Retinal pigment epithelial cell (primary cell): ENCODE measurements at regions not wholly inside any gene's neighbourhood (a gene's known extent, or its start where the extent isn't known, plus 50 kb on each side); places are given as distances from the start of the nearest gene placed in this dataset.

Experiments
- DNase-seq: peaks from one replicate; pipeline ENCODE4 v3.0.0-alpha.2; 2010; ENCODE audit warnings: low read depth
- H3K4me3 ChIP-seq: 2 replicates; pipeline ENCODE4 v1.5.1; 2011; ENCODE audit warnings: mild to moderate bottlenecking, low read length, control low read depth, moderate library complexity
- TF ChIP-seq, protein P1 (sequence below): conservative IDR thresholded peaks from 2 replicates; pipeline ENCODE4 v1.5.1; 2011; ENCODE audit warnings: low read depth, low read length, control low read depth, inconsistent platforms

GRCh38 chr4:36508394-36508793, 227.0 kb downstream of the DTHD1 start:
- no peak for DNase-seq
- H3K4me3 ChIP-seq: no peak overlapping the region
- TF ChIP-seq, protein P1, sequence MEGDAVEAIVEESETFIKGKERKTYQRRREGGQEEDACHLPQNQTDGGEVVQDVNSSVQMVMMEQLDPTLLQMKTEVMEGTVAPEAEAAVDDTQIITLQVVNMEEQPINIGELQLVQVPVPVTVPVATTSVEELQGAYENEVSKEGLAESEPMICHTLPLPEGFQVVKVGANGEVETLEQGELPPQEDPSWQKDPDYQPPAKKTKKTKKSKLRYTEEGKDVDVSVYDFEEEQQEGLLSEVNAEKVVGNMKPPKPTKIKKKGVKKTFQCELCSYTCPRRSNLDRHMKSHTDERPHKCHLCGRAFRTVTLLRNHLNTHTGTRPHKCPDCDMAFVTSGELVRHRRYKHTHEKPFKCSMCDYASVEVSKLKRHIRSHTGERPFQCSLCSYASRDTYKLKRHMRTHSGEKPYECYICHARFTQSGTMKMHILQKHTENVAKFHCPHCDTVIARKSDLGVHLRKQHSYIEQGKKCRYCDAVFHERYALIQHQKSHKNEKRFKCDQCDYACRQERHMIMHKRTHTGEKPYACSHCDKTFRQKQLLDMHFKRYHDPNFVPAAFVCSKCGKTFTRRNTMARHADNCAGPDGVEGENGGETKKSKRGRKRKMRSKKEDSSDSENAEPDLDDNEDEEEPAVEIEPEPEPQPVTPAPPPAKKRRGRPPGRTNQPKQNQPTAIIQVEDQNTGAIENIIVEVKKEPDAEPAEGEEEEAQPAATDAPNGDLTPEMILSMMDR: no peak

DNA sequence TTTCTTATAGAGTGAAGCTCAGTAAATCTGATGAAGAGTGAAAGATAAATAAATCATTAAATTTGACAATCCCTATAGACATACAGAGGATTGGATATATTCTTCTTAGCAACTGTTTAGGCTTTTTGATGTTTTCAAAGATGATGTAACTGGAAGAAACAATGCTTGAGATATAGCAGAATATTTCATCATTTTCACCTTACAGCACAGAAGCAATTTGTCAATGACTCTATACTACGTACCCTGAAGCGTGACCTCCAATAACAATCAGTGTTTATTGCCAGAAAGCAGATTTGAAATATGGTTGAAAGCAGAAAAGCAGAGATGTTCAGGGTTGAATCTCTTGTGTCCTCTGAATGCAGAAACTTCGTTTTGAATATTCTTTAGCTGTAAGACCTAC, 228.4 kb downstream of the DTHD1 start:
- DNase-seq: no peak
- TF ChIP-seq, protein P1: no peak

DNA sequence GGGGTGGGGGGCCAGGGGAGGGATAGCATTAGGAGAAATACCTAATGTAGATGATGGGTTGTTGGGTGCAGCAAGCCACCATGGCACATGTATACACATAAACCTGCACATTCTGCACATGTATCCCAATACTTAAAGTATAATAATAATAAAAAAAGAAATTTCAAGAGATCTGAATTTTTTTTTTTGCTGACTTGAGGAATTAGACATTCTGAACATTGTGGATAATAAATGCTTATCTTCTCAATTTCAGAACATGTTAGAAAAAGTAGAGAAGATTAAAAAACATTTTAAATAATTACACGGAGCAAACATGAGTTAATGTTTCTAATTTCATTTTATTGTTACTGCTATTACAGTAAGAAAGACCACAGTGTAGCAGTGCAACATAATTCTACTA, 230.4 kb downstream of the DTHD1 start:
- DNase-seq: no peak
- no peak overlapping the region for H3K4me3 ChIP-seq
- TF ChIP-seq, protein P1: no peak

More for the DNA sequence above, 228.4 kb downstream of the DTHD1 start:
- no peak overlapping the region for H3K4me3 ChIP-seq

DNA sequence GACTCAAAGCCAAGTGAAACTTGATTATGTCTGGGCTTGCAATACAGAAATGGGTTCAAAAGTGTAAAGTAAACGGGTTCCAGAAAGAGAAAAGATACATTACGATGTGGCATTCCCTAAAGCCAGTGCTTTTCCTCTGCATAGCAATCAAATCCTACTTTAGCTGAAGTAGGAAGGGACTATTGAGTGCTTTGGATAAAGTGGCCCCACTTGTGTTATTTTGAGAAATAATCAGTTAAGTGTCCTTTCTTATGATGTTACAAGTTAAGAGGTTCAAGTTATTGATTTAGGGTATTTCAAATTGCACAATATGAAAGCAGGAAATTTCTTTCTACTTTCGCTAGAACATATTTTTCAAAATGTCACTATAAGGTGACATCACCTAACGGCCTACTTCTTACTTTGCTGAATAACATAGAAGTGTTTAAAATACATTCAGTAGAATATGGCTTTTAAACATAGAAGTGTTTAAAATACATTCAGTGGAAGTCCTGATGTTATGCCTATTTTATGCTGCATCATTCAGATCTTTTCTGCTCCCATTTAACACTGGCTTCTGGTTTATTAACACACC, 235.2 kb downstream of the DTHD1 start:
- no peak for DNase-seq
- H3K4me3 ChIP-seq: no peak overlapping the region
- TF ChIP-seq, protein P1: no peak

- TF ChIP-seq, protein P1: no peak
- no peak for DNase-seq
These were observed 241.8 kb downstream of the DTHD1 start for GRCh38 chr4:36523182-36523581.

DNA sequence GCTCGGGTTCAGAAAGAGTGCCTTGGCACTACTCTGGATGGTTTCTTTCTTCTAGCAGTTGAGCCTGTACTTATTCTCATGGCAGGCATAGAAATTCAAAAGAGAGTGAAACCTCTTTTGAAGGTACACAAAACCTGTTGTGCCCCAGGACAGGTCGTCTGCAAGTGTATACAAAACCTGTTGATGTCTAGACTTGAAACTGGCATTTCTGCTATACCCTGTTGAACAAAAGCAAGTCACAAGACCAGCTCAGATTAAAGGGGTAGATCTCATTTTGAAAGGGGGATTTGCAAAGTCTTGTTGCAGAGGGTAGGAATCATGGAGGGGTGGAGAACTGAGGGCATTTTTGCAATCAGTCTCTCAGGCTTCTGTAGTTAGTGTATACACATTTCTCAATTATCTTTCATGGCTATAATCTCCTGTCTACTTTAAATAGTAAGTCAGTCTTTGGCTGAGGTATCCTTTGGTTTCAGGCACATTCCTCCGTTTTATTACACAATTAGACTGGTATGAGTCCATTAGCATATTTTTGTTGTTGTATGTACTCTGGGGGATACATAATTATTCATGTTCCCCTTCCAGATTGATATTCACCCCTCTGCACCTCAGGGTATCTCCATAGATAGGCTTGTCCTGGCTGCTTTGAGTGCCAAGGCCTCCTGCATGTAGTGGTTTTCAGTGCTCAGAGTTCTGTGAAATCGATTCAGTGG, 251.4 kb downstream of the DTHD1 start:
- TF ChIP-seq, protein P1: no peak
- DNase-seq: no peak
- no peak overlapping the region for H3K4me3 ChIP-seq

More at GRCh38 chr4:36523182-36523581, 241.8 kb downstream of the DTHD1 start:
- H3K4me3 ChIP-seq: no peak overlapping the region

- H3K4me3 ChIP-seq: no peak overlapping the region
- TF ChIP-seq, protein P1: no peak
- DNase-seq: no peak
These were observed 252.5 kb downstream of the DTHD1 start for GRCh38 chr4:36533944-36534343.
